AG04450 (cell line): ENCODE measurements at regions not wholly inside any gene's neighbourhood (a gene's known extent, or its start where the extent isn't known, plus 50 kb on each side); places are given as distances from the start of the nearest gene placed in this dataset.

Experiments used
- CTCF ChIA-PET: fragments of 300-600, 350-600 bp; formaldehyde crosslinking; extraction: SDS; loops from one replicate; lab custom pipeline; 2022; ENCODE audit warnings: antibody characterized with exemption, inconsistent platforms; lab: Charles Lee
- POLR2A ChIA-PET: fragments of 350-600 bp; formaldehyde crosslinking; extraction: SDS; loops from one replicate; lab custom pipeline; 2021; ENCODE audit warnings: antibody characterized with exemption, inconsistent platforms; lab: Yijun Ruan, JAX
- DNase-seq: peaks from one replicate; pipeline ENCODE4 v3.0.0-alpha.2; 2011; ENCODE audit warnings: low read depth, low spot score
- H3K27ac ChIP-seq: one replicate; pipeline ENCODE4 v1.5.1; 2012; ENCODE audit warnings: low read depth, low read length, control low read depth
- H3K27me3 ChIP-seq: one replicate; pipeline ENCODE4 v1.6.0; 2012; ENCODE audit warnings: low read length; ENCODE audit not compliant: control insufficient read depth, insufficient read depth
- H3K4me3 ChIP-seq: 2 replicates; pipeline ENCODE4 v1.5.1; 2011; ENCODE audit warnings: mild to moderate bottlenecking, low read depth, low read length, control low read depth
- H3K9me3 ChIP-seq: 2 replicates; pipeline ENCODE4 v1.5.1; 2012; ENCODE audit warnings: low read length; ENCODE audit not compliant: control insufficient read depth, insufficient read depth
- CTCF ChIP-seq: IDR thresholded peaks from 2 replicates; pipeline ENCODE4 v1.5.1; 2011; ENCODE audit warnings: low read depth, low read length, control low read depth, inconsistent platforms

GRCh38 chr2:217742276-217742675, 260.5 kb downstream of the TNS1 start:
- Histone ChIP-seq H3K4me3 (no peak overlapping the region), H3K27ac (no peak overlapping the region), H3K9me3 (peaks cover 6% of the 10 kb centered on the region), H3K27me3 (no peaks in the 10 kb centered on the region)
- POLR2A ChIA-PET = no interaction called here
- TF ChIP-seq CTCF = no peak
- CTCF ChIA-PET = no interaction called here
- no peak for DNase-seq

GRCh38 chr2:217741381-217741955, 261.3 kb downstream of the TNS1 start:
- H3K9me3 ChIP-seq = peaks cover 6% of the 10 kb centered on the region
- DNase-seq = no peak
- H3K4me3 ChIP-seq = no peak overlapping the region
- TF ChIP-seq CTCF = no peak
- ChIA-PET POLR2A (no interaction called here), CTCF (no interaction called here)
- H3K27me3 ChIP-seq = no peaks in the 10 kb centered on the region
- H3K27ac ChIP-seq = no peak overlapping the region

GRCh38 chr2:217740756-217741155, 262.0 kb downstream of the TNS1 start:
- Histone ChIP-seq H3K27ac (no peak overlapping the region), H3K27me3 (no peaks in the 10 kb centered on the region), H3K4me3 (no peak overlapping the region), H3K9me3 (peaks cover 6% of the 10 kb centered on the region)
- POLR2A ChIA-PET = no interaction called here
- TF ChIP-seq CTCF = no peak
- CTCF ChIA-PET = interaction anchor here (0.7 to 1.9 kb wide), 2 partner anchors 15 to 45 kb away, joined by 3 to 5 read pairs; no protein-coding TSS in a partner anchor
- DNase-seq = no peak

GRCh38 chr2:217740178-217740577, 262.6 kb downstream of the TNS1 start:
- TF ChIP-seq CTCF = no peak
- ChIA-PET POLR2A (no interaction called here), CTCF (interaction anchor here (0.5 to 1.9 kb wide), 3 partner anchors 16 to 1606 kb away, joined by 3 to 5 read pairs (median 3); no protein-coding TSS in a partner anchor)
- no peaks in the 10 kb centered on the region for H3K27me3 ChIP-seq
- H3K9me3 ChIP-seq = peaks cover 4% of the 10 kb centered on the region
- H3K4me3 ChIP-seq = no peak overlapping the region
- no peak overlapping the region for H3K27ac ChIP-seq
- DNase-seq = no peak

- H3K9me3 ChIP-seq = no peaks in the 10 kb centered on the region; the same call in none of the 2 replicates
- no peak for DNase-seq
- H3K27ac ChIP-seq = no peak overlapping the region
- no peaks in the 10 kb centered on the region for H3K27me3 ChIP-seq
- ChIA-PET POLR2A (no interaction called here), CTCF (interaction anchor here (0.5 to 1.9 kb wide), 2 partner anchors 16 to 1606 kb away, joined by 3 to 5 read pairs; no protein-coding TSS in a partner anchor)
- H3K4me3 ChIP-seq = no peak overlapping the region
- TF ChIP-seq CTCF = no peak
These were observed 263.1 kb downstream of the TNS1 start for GRCh38 chr2:217739741-217740140.
